ENCODE measurements at regions not wholly inside any gene's neighbourhood (a gene's known extent, or its start where the extent isn't known, plus 50 kb on each side); places are given as distances from the start of the nearest gene placed in this dataset.

DNA sequence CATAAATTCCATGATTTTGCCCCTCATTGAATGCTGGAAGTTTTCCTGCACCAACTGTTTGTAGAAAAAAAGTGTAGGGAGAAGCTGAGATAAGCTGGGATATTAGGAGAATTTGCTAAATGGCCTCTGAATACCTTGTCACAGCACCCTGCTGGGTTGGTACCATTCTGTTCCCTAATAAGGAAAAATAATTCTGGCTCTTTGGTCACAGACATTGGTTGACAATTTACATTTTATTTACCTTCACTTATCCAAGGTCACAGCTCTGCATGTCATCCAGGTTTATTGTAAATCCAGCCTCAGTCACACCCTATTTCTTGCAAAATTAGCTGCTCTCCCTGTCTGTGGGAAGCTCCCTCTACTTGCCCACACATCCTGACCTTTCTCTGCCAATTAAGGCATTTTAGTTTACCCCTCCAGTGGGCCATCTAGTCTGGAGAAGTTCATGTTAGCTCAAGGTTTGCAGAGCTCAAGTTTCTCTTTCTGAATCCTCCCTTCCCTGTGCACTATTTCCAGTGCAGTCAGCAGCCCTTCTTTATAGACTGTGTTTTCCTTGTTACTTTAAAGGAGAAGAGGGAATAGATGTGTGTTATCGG lies 115.4 kb upstream of the NTRK2 start:
- H3K36me3 ChIP-seq (ENCODE audit: insufficient read depth, low read length): no peaks in the 10 kb centered on the region
- H3K4me1 Mint-ChIP-seq: no peaks in the 10 kb centered on the region
- no peaks in the 10 kb centered on the region for H3K36me3 Mint-ChIP-seq
- no peak overlapping the region for H3K27ac ChIP-seq (ENCODE audit: low read depth, low read length)
- no peaks in the 10 kb centered on the region for H3K4me1 ChIP-seq (ENCODE audit: insufficient read depth, low read length)
- H3K27me3 ChIP-seq (ENCODE audit: insufficient read depth, low read length, poor library complexity, severe bottlenecking): no peaks in the 10 kb centered on the region
- H3K9me3 ChIP-seq (ENCODE audit: low read length): no peaks in the 10 kb centered on the region
- no peak for DNase-seq
- H3K4me3 ChIP-seq (ENCODE audit: low read length): no peak overlapping the region
- POLR2A ChIA-PET: no interaction called here
- CTCF ChIA-PET: no interaction called here
- peaks cover 0 to 18% of the 10 kb centered on the region in 2 donors for H3K27me3 Mint-ChIP-seq
- H3K4me3 Mint-ChIP-seq: no peak overlapping the region
- H3K27ac Mint-ChIP-seq: no peak overlapping the region
- no peaks in the 10 kb centered on the region for H3K9me3 Mint-ChIP-seq

DNA sequence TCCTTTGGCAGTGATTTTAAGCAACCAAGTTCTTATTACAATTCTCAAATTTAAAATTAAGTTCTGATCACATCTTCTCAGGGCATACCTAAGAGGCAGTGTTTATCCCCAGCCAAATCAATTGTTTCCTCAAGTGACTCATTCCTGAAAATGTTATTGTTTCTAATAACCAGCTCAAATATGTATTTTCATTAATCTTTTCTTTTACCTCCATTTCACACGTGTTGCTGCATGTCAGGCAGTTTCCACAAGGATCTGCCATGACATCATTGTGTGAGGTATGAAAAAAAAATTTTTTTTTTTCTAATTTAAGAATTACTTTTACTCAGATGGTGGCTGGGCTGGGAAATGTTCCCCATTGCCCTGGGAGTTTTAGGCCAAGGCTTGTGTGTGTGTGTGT lies 113.0 kb upstream of the NTRK2 start:
- H3K9me3 ChIP-seq (ENCODE audit: low read length): no peaks in the 10 kb centered on the region
- CTCF ChIA-PET: no interaction called here

DNA sequence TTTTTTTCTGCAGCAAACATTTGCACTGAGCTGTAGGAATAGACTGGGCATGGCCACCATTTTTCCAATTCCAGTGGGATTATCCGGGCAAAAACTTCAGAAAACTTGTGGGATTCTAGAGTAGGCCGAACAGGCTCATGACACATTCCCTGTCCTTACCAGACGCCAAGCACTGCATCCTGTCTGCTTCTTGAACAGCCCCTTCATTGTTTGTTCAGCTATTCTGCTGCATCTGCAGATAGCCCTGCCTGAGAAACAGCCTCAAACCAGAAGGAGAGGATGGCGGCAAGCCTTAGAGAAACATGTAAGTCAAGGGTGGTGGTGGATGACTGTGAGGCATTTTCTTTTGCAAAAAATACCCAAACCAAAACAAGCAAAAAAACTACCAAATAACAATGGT lies 111.8 kb upstream of the NTRK2 start:
- POLR2A ChIA-PET: no interaction called here
- H3K4me3 Mint-ChIP-seq: no peak overlapping the region
- CTCF ChIA-PET: no interaction called here
- peaks cover 0 to 17% of the 10 kb centered on the region in 2 donors for H3K27me3 Mint-ChIP-seq
- Histone ChIP-seq H3K4me3 (ENCODE audit: low read length) (no peak overlapping the region), H3K36me3 (ENCODE audit: insufficient read depth, low read length) (no peaks in the 10 kb centered on the region), H3K27ac (ENCODE audit: low read depth, low read length) (no peak overlapping the region), H3K27me3 (ENCODE audit: insufficient read depth, low read length, poor library complexity, severe bottlenecking) (no peaks in the 10 kb centered on the region), H3K4me1 (ENCODE audit: insufficient read depth, low read length) (no peaks in the 10 kb centered on the region), H3K9me3 (ENCODE audit: low read length) (no peaks in the 10 kb centered on the region)
- no peaks in the 10 kb centered on the region for H3K36me3 Mint-ChIP-seq
- H3K4me1 Mint-ChIP-seq: no peaks in the 10 kb centered on the region
- DNase-seq: no peak
- no peak overlapping the region for H3K27ac Mint-ChIP-seq
- H3K9me3 Mint-ChIP-seq: no peaks in the 10 kb centered on the region

More for the DNA sequence above, 113.0 kb upstream of the NTRK2 start:
- Mint-ChIP-seq H3K4me1 (no peaks in the 10 kb centered on the region), H3K27ac (no peak overlapping the region), H3K4me3 (no peak overlapping the region), H3K36me3 (no peaks in the 10 kb centered on the region), H3K9me3 (no peaks in the 10 kb centered on the region), H3K27me3 (peaks cover 0 to 16% of the 10 kb centered on the region in 2 donors)
- H3K27ac ChIP-seq (ENCODE audit: low read depth, low read length): no peak overlapping the region
- H3K4me1 ChIP-seq (ENCODE audit: insufficient read depth, low read length): no peaks in the 10 kb centered on the region
- no peaks in the 10 kb centered on the region for H3K36me3 ChIP-seq (ENCODE audit: insufficient read depth, low read length)
- H3K27me3 ChIP-seq (ENCODE audit: insufficient read depth, low read length, poor library complexity, severe bottlenecking): no peaks in the 10 kb centered on the region
- H3K4me3 ChIP-seq (ENCODE audit: low read length): no peak overlapping the region
- POLR2A ChIA-PET: no interaction called here
- DNase-seq: no peak

DNA sequence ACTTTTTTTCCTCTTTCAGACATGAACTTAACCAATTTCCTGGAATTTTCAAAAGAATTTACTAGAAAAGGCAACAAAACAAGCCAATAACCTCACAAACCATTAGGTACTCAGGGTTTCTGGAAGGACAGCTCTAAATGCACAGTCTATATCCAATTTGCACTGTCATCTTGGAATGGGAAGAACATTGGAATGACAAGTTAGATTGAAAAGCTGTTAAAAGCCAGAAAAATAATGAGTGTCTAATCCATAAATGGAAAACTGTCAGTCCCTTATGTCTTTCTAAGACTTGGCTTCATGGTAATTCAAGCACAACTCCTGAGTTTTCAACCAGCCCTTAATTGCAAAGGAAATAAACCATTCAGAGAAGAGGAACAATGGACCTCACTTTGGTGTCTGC lies 105.8 kb upstream of the NTRK2 start:
- DNase-seq: no peak
- Mint-ChIP-seq H3K27me3 (peaks cover 0 to 4% of the 10 kb centered on the region in 2 donors), H3K27ac (no peak overlapping the region), H3K9me3 (no peaks in the 10 kb centered on the region), H3K4me3 (no peak overlapping the region), H3K36me3 (no peaks in the 10 kb centered on the region), H3K4me1 (no peaks in the 10 kb centered on the region)
- Histone ChIP-seq H3K27ac (ENCODE audit: low read depth, low read length) (no peak overlapping the region), H3K27me3 (ENCODE audit: insufficient read depth, low read length, poor library complexity, severe bottlenecking) (no peaks in the 10 kb centered on the region), H3K9me3 (ENCODE audit: low read length) (no peaks in the 10 kb centered on the region), H3K4me3 (ENCODE audit: low read length) (no peak overlapping the region), H3K4me1 (ENCODE audit: insufficient read depth, low read length) (no peaks in the 10 kb centered on the region), H3K36me3 (ENCODE audit: insufficient read depth, low read length) (no peaks in the 10 kb centered on the region)
- CTCF ChIA-PET: no interaction called here
- POLR2A ChIA-PET: no interaction called here

DNA sequence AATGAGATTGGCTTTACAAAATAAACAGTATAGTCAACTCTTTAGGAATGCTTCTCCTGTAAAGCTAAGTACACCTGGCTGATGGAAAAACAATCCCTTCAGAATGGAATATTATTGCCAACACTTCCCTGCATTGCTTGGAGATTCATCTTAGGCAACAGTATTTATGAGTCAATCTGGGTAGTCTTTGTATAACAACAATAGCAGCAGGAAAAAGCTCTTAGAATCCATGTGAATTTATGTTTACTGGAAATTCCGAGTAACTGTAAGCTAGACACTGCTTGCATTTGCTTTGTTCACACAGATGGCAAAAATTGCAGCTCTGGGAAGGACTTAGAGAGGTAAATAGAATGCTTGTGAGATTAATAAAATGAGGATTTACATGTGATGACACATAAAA lies 101.7 kb upstream of the NTRK2 start:
- no peaks in the 10 kb centered on the region for H3K9me3 ChIP-seq (ENCODE audit: low read length)
- no peaks in the 10 kb centered on the region for H3K27me3 ChIP-seq (ENCODE audit: insufficient read depth, low read length, poor library complexity, severe bottlenecking)
- no peaks in the 10 kb centered on the region for H3K4me1 Mint-ChIP-seq
- no peaks in the 10 kb centered on the region for H3K4me1 ChIP-seq (ENCODE audit: insufficient read depth, low read length)
- H3K27ac ChIP-seq (ENCODE audit: low read depth, low read length): no peak overlapping the region
- no peaks in the 10 kb centered on the region for H3K9me3 Mint-ChIP-seq
- no peak for DNase-seq
- no peaks in the 10 kb centered on the region for H3K36me3 ChIP-seq (ENCODE audit: insufficient read depth, low read length)
- H3K27me3 Mint-ChIP-seq: peaks cover 0 to 2% of the 10 kb centered on the region in 2 donors
- H3K4me3 ChIP-seq (ENCODE audit: low read length): no peak overlapping the region
- POLR2A ChIA-PET: no interaction called here
- no peak overlapping the region for H3K27ac Mint-ChIP-seq
- CTCF ChIA-PET: no interaction called here
- H3K36me3 Mint-ChIP-seq: no peaks in the 10 kb centered on the region
- H3K4me3 Mint-ChIP-seq: no peak overlapping the region

DNA sequence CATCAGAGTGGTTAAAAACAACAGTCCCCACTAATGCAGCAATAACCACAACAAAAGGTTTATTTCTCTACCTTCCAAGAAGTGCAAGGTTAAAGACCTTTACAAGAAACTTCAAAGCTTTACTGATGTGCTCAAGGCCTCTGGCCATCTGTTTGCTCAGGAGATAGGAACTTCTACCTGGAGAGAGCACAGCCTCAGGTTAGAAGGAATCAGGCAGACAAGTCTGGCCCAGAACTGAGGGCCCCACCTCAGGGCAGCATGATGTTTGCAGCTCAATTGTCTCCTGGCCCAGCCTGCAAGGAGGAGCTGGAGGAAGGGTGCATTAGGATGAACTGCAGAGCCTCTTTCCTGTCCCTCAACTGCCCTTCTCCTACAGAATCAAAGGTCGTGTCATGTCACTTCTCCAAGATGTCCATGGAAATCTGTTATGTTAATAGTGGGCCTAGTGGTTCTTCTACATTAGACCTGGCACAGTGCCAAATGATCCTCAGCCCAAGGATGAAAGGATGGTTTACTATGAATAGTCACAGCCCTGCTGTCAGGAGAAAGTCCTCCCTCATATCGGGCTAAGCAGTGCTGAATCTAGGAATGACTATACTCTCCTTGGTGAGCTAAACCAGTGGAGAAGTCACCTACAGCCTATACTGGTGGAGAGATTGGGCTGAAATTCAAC lies 98.9 kb upstream of the NTRK2 start:
- CTCF ChIA-PET: no interaction called here
- no peak overlapping the region for H3K4me3 Mint-ChIP-seq
- H3K4me3 ChIP-seq (ENCODE audit: low read length): no peak overlapping the region
- H3K4me1 ChIP-seq (ENCODE audit: insufficient read depth, low read length): no peaks in the 10 kb centered on the region
- POLR2A ChIA-PET: no interaction called here
- no peak overlapping the region for H3K27ac Mint-ChIP-seq
- no peaks in the 10 kb centered on the region for H3K36me3 ChIP-seq (ENCODE audit: insufficient read depth, low read length)
- H3K27me3 Mint-ChIP-seq: peaks cover 0 to 3% of the 10 kb centered on the region in 2 donors
- no peak overlapping the region for H3K27ac ChIP-seq (ENCODE audit: low read depth, low read length)
- no peaks in the 10 kb centered on the region for H3K36me3 Mint-ChIP-seq
- no peaks in the 10 kb centered on the region for H3K9me3 Mint-ChIP-seq
- no peaks in the 10 kb centered on the region for H3K9me3 ChIP-seq (ENCODE audit: low read length)
- no peaks in the 10 kb centered on the region for H3K4me1 Mint-ChIP-seq
- no peak for DNase-seq
- no peaks in the 10 kb centered on the region for H3K27me3 ChIP-seq (ENCODE audit: insufficient read depth, low read length, poor library complexity, severe bottlenecking)

DNA sequence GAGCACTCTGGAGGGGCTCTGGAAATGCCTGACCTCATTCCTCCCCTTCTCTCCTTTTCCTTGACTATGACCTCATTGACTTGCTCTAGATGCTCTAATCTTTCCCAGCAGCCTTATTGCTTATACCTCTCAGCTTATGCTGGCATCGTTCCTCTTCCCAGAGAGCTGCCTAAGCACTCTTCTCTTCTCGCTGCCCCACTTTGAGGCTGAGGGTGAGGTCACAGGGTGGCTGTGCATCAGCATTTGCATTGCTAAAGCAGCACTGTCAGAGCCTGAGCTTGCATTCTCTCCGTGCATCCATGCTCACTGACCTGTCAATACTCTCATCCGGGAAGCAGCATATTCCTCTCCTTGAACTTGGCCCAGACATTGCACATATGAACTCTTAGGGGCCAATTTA lies 96.4 kb upstream of the NTRK2 start:
- no peak overlapping the region for H3K4me3 Mint-ChIP-seq
- H3K4me3 ChIP-seq (ENCODE audit: low read length): no peak overlapping the region
- no peak overlapping the region for H3K27ac Mint-ChIP-seq
- no peaks in the 10 kb centered on the region for H3K9me3 ChIP-seq (ENCODE audit: low read length)
- no peaks in the 10 kb centered on the region for H3K27me3 ChIP-seq (ENCODE audit: insufficient read depth, low read length, poor library complexity, severe bottlenecking)
- H3K4me1 Mint-ChIP-seq: no peaks in the 10 kb centered on the region
- ChIA-PET POLR2A (no interaction called here), CTCF (no interaction called here)
- no peak overlapping the region for H3K27ac ChIP-seq (ENCODE audit: low read depth, low read length)
- H3K36me3 ChIP-seq (ENCODE audit: insufficient read depth, low read length): no peaks in the 10 kb centered on the region
- H3K4me1 ChIP-seq (ENCODE audit: insufficient read depth, low read length): no peaks in the 10 kb centered on the region
- DNase-seq: no peak
- no peaks in the 10 kb centered on the region for H3K36me3 Mint-ChIP-seq
- H3K27me3 Mint-ChIP-seq: peaks cover 0 to 9% of the 10 kb centered on the region in 2 donors
- no peaks in the 10 kb centered on the region for H3K9me3 Mint-ChIP-seq

DNA sequence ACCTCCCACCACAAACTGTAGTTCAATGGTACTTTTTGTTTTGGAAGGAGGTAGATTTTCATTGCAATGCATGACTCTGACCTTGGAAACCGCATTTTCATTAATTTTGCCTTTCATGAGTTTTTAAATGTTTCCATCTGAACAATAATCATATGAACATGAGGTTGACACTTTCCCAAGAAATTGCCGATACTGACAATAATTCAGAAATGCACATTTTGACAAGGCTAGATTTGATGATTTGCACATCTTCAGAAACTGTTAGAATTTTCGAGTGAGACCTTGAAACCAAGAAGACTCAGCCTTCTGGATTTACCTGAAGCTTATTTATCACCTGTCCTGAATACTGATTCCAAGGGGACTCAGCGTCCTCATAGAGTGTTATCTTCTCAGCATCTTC lies 93.8 kb upstream of the NTRK2 start:
- Histone ChIP-seq H3K4me1 (ENCODE audit: insufficient read depth, low read length) (no peaks in the 10 kb centered on the region), H3K4me3 (ENCODE audit: low read length) (no peak overlapping the region), H3K27ac (ENCODE audit: low read depth, low read length) (no peak overlapping the region), H3K9me3 (ENCODE audit: low read length) (no peaks in the 10 kb centered on the region), H3K36me3 (ENCODE audit: insufficient read depth, low read length) (no peaks in the 10 kb centered on the region), H3K27me3 (ENCODE audit: insufficient read depth, low read length, poor library complexity, severe bottlenecking) (no peaks in the 10 kb centered on the region)
- Mint-ChIP-seq H3K27me3 (peaks cover 0 to 10% of the 10 kb centered on the region in 2 donors), H3K27ac (no peak overlapping the region), H3K4me1 (no peaks in the 10 kb centered on the region), H3K4me3 (no peak overlapping the region), H3K36me3 (no peaks in the 10 kb centered on the region), H3K9me3 (no peaks in the 10 kb centered on the region)
- no peak for DNase-seq
- CTCF ChIA-PET: no interaction called here
- POLR2A ChIA-PET: no interaction called here

All from CD8-positive, alpha-beta memory T cell (primary cell).